ENCODE measurements at regions not wholly inside any gene's neighbourhood (a gene's known extent, or its start where the extent isn't known, plus 50 kb on each side); places are given as distances from the start of the nearest gene placed in this dataset.
"Not testable (repeated sequence)": the region's sequence is repeated elsewhere in the genome, so short reads cannot be mapped to it uniquely, and the experiment has no call there.

GRCh38 chr2:54065411-54065810 lies 50.0 kb upstream of the ACYP2 start:
- DNase-seq = peak; percentile 77

- DNase-seq = no peak
Measured at GRCh38 chr2:54063967-54064535, 51.4 kb upstream of the ACYP2 start.

- DNase-seq = no peak
Measured at GRCh38 chr2:54062401-54062800, 53.0 kb upstream of the ACYP2 start.

- DNase-seq = no peak
Measured at GRCh38 chr2:54061272-54061671, 54.1 kb upstream of the ACYP2 start.

GRCh38 chr2:54059986-54060385 lies 55.4 kb upstream of the ACYP2 start:
- DNase-seq = no peak

- no peak for DNase-seq
Measured at GRCh38 chr2:54059504-54059903, 55.9 kb upstream of the ACYP2 start.

GRCh38 chr2:54058449-54058848 lies 57.0 kb upstream of the ACYP2 start:
- no peak for DNase-seq

- no peak for DNase-seq
Measured at GRCh38 chr2:54054774-54055173, 60.6 kb upstream of the ACYP2 start.

GRCh38 chr2:54054271-54054670 lies 61.1 kb upstream of the ACYP2 start:
- no peak for DNase-seq

GRCh38 chr2:54053830-54054229 lies 61.6 kb upstream of the ACYP2 start:
- no peak for DNase-seq

GRCh38 chr2:54052825-54053718 lies 62.3 kb upstream of the ACYP2 start:
- DNase-seq = no peak

- no peak for DNase-seq
Measured at GRCh38 chr2:54050445-54050844, 65.0 kb upstream of the ACYP2 start.

GRCh38 chr2:54049365-54049764 lies 66.0 kb upstream of the ACYP2 start:
- DNase-seq = no peak

GRCh38 chr2:54048896-54049295 lies 66.5 kb upstream of the ACYP2 start:
- not testable (repeated sequence) for DNase-seq

- no peak for DNase-seq
Measured at GRCh38 chr2:54048117-54048785, 67.2 kb upstream of the ACYP2 start.

- DNase-seq = no peak
Measured at GRCh38 chr2:54047658-54048057, 67.8 kb upstream of the ACYP2 start.

- no peak for DNase-seq
Measured at GRCh38 chr2:54047091-54047490, 68.3 kb upstream of the ACYP2 start.

- no peak for DNase-seq
Measured at GRCh38 chr2:54042897-54043620, 72.3 kb upstream of the PSME4 start.

- DNase-seq = no peak
Measured at GRCh38 chr2:54042341-54042740, 71.5 kb upstream of the PSME4 start.

- no peak for DNase-seq
Measured at GRCh38 chr2:54041135-54041534, 70.3 kb upstream of the PSME4 start.

- DNase-seq = no peak
Measured at GRCh38 chr2:54040685-54041084, 69.9 kb upstream of the PSME4 start.

- no peak for DNase-seq
Measured at GRCh38 chr2:54040250-54040649, 69.5 kb upstream of the PSME4 start.

GRCh38 chr2:54038835-54039234 lies 68.0 kb upstream of the PSME4 start:
- no peak for DNase-seq

All from DMS 273 treated with DMSO at 0.1 percent for 48 hours (cell line).